ENCODE measurements at regions not wholly inside any gene's neighbourhood (a gene's known extent, or its start where the extent isn't known, plus 50 kb on each side); places are given as distances from the start of the nearest gene placed in this dataset.

DNA sequence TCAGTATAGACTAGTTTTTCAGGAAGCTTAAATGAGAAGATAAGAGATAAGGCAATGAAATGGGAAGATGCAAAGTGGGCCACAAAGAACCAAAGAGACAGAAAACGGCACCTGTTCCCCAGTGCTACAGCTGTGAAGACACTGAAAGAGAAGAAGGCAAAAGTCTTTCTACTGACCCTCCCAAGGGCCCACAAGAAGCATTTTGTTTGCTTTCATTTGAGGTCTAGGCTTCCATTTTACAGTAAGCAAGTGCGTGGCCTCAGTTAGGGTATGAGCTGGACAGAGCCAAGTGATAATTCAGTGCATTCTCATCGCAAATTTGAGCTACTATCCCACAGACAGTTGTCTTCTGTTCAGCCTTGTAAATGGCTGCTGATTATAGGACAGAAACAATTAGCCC is 53.4 kb upstream of the STK17B start:
- Histone ChIP-seq H3K4me1 (ENCODE audit: insufficient read depth) (no peaks in the 10 kb centered on the region), H3K27me3 (no peaks in the 10 kb centered on the region), H3K36me3 (no peaks in the 10 kb centered on the region), H3K4me3 (no peak overlapping the region), H3K9me3 (no peaks in the 10 kb centered on the region), H3K27ac (no peak overlapping the region)
- intact Hi-C loops (cut with DNase I): no loop called here
- DNase-seq: no peak
- 36 to 64% (median 53%) methylated on average over 3 of the region's 3 CpGs for WGBS, 3 donors
- TF ChIP-seq EP300 (IDR thresholded peaks at IDR 0.05) (no peak), POLR2A (IDR thresholded peaks at IDR 0.05) (no peak)
- TF ChIP-seq, protein P1, sequence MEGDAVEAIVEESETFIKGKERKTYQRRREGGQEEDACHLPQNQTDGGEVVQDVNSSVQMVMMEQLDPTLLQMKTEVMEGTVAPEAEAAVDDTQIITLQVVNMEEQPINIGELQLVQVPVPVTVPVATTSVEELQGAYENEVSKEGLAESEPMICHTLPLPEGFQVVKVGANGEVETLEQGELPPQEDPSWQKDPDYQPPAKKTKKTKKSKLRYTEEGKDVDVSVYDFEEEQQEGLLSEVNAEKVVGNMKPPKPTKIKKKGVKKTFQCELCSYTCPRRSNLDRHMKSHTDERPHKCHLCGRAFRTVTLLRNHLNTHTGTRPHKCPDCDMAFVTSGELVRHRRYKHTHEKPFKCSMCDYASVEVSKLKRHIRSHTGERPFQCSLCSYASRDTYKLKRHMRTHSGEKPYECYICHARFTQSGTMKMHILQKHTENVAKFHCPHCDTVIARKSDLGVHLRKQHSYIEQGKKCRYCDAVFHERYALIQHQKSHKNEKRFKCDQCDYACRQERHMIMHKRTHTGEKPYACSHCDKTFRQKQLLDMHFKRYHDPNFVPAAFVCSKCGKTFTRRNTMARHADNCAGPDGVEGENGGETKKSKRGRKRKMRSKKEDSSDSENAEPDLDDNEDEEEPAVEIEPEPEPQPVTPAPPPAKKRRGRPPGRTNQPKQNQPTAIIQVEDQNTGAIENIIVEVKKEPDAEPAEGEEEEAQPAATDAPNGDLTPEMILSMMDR (IDR thresholded peaks at IDR 0.05): no peak

DNA sequence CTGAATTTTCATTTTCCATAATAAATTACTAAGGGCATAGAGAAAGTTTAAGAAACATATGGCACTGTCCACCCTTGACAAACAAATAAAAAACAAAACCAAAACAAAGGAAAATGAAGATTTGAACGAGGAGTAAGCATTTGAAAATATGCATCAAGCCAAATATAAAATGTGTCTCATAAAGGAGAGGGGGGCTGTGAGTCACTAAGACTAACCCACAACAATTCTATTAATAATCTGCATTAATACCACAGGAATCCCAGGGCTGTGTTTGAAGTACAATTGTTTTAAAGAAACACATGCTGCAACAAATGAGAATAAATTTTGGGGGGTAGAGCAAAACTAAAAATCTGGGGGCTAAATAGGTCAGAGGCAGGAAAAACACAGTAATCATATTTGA is 53.8 kb upstream of the STK17B start:
- no peak for DNase-seq
- intact Hi-C loops (cut with DNase I): no loop called here
- Histone ChIP-seq H3K4me3 (no peak overlapping the region), H3K4me1 (ENCODE audit: insufficient read depth) (no peaks in the 10 kb centered on the region), H3K9me3 (no peaks in the 10 kb centered on the region), H3K27ac (no peak overlapping the region), H3K36me3 (no peaks in the 10 kb centered on the region), H3K27me3 (no peaks in the 10 kb centered on the region)
- TF ChIP-seq EP300 (IDR thresholded peaks at IDR 0.05): no peak
- TF ChIP-seq POLR2A (IDR thresholded peaks at IDR 0.05): no peak
- TF ChIP-seq, protein P1 (IDR thresholded peaks at IDR 0.05): no peak
- WGBS, 3 donors: 1 to 9% (median 2%) methylated on average over 1 of the region's 1 CpG

- intact Hi-C loops (cut with DNase I): no loop called here
- Histone ChIP-seq H3K27ac (no peak overlapping the region), H3K27me3 (no peaks in the 10 kb centered on the region), H3K4me3 (no peak overlapping the region), H3K9me3 (no peaks in the 10 kb centered on the region), H3K4me1 (ENCODE audit: insufficient read depth) (no peaks in the 10 kb centered on the region), H3K36me3 (no peaks in the 10 kb centered on the region)
- DNase-seq: no peak
- TF ChIP-seq, protein P1 (IDR thresholded peaks at IDR 0.05): no peak
- TF ChIP-seq POLR2A (IDR thresholded peaks at IDR 0.05): no peak
- no peak for TF ChIP-seq EP300 (IDR thresholded peaks at IDR 0.05)
Observed at GRCh38 chr2:196226058-196226706, 54.8 kb upstream of the STK17B start.

DNA sequence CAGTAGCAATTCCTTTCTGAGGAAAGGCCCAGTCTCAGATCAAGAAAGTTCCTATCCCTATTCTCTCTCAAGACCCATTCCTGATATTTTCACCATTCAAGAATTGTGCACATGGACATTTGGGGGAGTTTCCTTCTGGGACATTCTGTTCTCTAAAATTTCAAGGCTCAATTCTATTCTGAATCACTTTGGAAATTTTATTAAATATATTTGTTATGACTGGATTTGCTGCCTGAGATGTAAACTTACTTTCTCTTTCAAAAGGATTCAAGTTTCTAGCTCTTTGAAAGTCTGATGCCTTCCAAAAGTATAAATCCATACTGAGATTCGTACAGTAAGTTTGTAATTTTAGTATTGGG is 55.3 kb upstream of the STK17B start:
- no peak overlapping the region for H3K4me3 ChIP-seq
- TF ChIP-seq POLR2A (IDR thresholded peaks at IDR 0.05): no peak
- TF ChIP-seq, protein P1 (IDR thresholded peaks at IDR 0.05): no peak
- TF ChIP-seq EP300 (IDR thresholded peaks at IDR 0.05): no peak
- no peaks in the 10 kb centered on the region for H3K36me3 ChIP-seq
- no peaks in the 10 kb centered on the region for H3K27me3 ChIP-seq
- no peaks in the 10 kb centered on the region for H3K9me3 ChIP-seq
- no peak for DNase-seq
- no peak overlapping the region for H3K27ac ChIP-seq
- H3K4me1 ChIP-seq (ENCODE audit: insufficient read depth): no peaks in the 10 kb centered on the region
- intact Hi-C loops (cut with DNase I): no loop called here
- 34 to 41% (median 34%) methylated on average over 1 of the region's 1 CpG for WGBS, 3 donors

Data from ovary (tissue), 7 donors.